GM18867 (cell line): ENCODE measurements at regions not wholly inside any gene's neighbourhood (a gene's known extent, or its start where the extent isn't known, plus 50 kb on each side); places are given as distances from the start of the nearest gene placed in this dataset.

Experiments used
- ATAC-seq: cut with Tn5 transposase; IDR thresholded peaks from one replicate; pipeline ENCODE4 v1.9.1; 2021; ENCODE audit warnings: mild to moderate bottlenecking, moderate library complexity; ENCODE audit not compliant: unreplicated experiment

GRCh38 chr2:198448789-198449188 is 644.4 kb downstream of the PLCL1 start:
- no peak for ATAC-seq

- no peak for ATAC-seq
Observed at GRCh38 chr2:198444800-198445287, 640.5 kb downstream of the PLCL1 start.

GRCh38 chr2:198441901-198442300 is 637.5 kb downstream of the PLCL1 start:
- ATAC-seq = no peak

GRCh38 chr2:198441246-198441645 is 636.9 kb downstream of the PLCL1 start:
- no peak for ATAC-seq

- no peak for ATAC-seq
Observed at GRCh38 chr2:198440833-198441232, 636.4 kb downstream of the PLCL1 start.

- ATAC-seq = no peak
Observed at GRCh38 chr2:198438331-198438730, 633.9 kb downstream of the PLCL1 start.

GRCh38 chr2:198424112-198424511 is 619.7 kb downstream of the PLCL1 start:
- no peak for ATAC-seq

- ATAC-seq = no peak
Observed at GRCh38 chr2:198417836-198418235, 613.4 kb downstream of the PLCL1 start.

- ATAC-seq = no peak
Observed at GRCh38 chr2:198414976-198415375, 610.6 kb downstream of the PLCL1 start.

- ATAC-seq = no peak
Observed at GRCh38 chr2:198411936-198412335, 607.5 kb downstream of the PLCL1 start.

GRCh38 chr2:198408171-198408570 is 603.8 kb downstream of the PLCL1 start:
- ATAC-seq = no peak

GRCh38 chr2:198405311-198405710 is 600.9 kb downstream of the PLCL1 start:
- no peak for ATAC-seq

- no peak for ATAC-seq
Observed at GRCh38 chr2:198401644-198402043, 597.3 kb downstream of the PLCL1 start.

- no peak for ATAC-seq
Observed at GRCh38 chr2:198400999-198401398, 596.6 kb downstream of the PLCL1 start.

- ATAC-seq = no peak
Observed at GRCh38 chr2:198394208-198394607, 589.8 kb downstream of the PLCL1 start.

GRCh38 chr2:198390670-198391069 is 586.3 kb downstream of the PLCL1 start:
- ATAC-seq = no peak

GRCh38 chr2:198387677-198388076 is 583.3 kb downstream of the PLCL1 start:
- no peak for ATAC-seq

- no peak for ATAC-seq
Observed at GRCh38 chr2:198385856-198386255, 581.5 kb downstream of the PLCL1 start.

GRCh38 chr2:198385326-198385725 is 580.9 kb downstream of the PLCL1 start:
- ATAC-seq = no peak

- no peak for ATAC-seq
Observed at GRCh38 chr2:198383392-198383791, 579.0 kb downstream of the PLCL1 start.

GRCh38 chr2:198382811-198383210 is 578.4 kb downstream of the PLCL1 start:
- ATAC-seq = no peak

GRCh38 chr2:198376677-198377076 is 572.3 kb downstream of the PLCL1 start:
- no peak for ATAC-seq

GRCh38 chr2:198375083-198375410 is 570.7 kb downstream of the PLCL1 start:
- no peak for ATAC-seq
